HepG2 (cell line): ENCODE measurements at regions not wholly inside any gene's neighbourhood (a gene's known extent, or its start where the extent isn't known, plus 50 kb on each side); places are given as distances from the start of the nearest gene placed in this dataset.

Source experiments
- ATAC-seq: fragments of 200-7000 bp; cut with Tn5 transposase; 3 replicates; pipeline ENCODE4 v1.9.1; 2020; ENCODE audit warnings: mild to moderate bottlenecking, moderate library complexity
- BruUV-seq: library from RNA; stranded (reverse); fragments of 400-500 nt; replicated peaks from 2 replicates; lab custom pipeline; 2021; lab: Mats Ljungman, UMichigan
- CTCF ChIA-PET: fragments of 300-600 bp; formaldehyde crosslinking; extraction: SDS; loops from one replicate; lab custom pipeline; 2021; ENCODE audit warnings: low total read pairs, inconsistent platforms, low intra/inter-chr PET ratio; lab: Yijun Ruan, JAX
- POLR2A ChIA-PET: fragments of 350-600 bp; sonication (Branson Sonifier 250); formaldehyde crosslinking; loops from one replicate; lab custom pipeline; 2020; ENCODE audit warnings: antibody characterized with exemption, inconsistent platforms; lab: Yijun Ruan, JAX
- DNase-seq: peaks from one replicate; pipeline ENCODE4 v3.0.0-alpha.2; 2015; ENCODE audit warnings: low spot score
- FAIRE-seq: peaks from 3 replicates; lab custom pipeline; 2011; peaks lifted over from hg19 to GRCh38; lab: Jason Lieb, UNC
- H2AFZ ChIP-seq: one replicate; pipeline ENCODE4 v1.6.1; 2011; ENCODE audit warnings: low read length, inconsistent platforms
- H3K27ac ChIP-seq: fragments of 300-600 bp; 3 replicates; pipeline ENCODE4 v1.8.0; 2011; ENCODE audit warnings: mixed run types, mild to moderate bottlenecking, mixed read lengths, low read length, inconsistent platforms; ENCODE audit not compliant: insufficient read depth; ENCODE audit errors: extremely low read length
- H3K27me3 ChIP-seq, 2 experiments: fragments of 200-600 bp in 1 of 2; 2 replicates in 1 of 2; 3 replicates in 1 of 2; pipeline versions ENCODE4 v1.6.0 to v1.8.0; 2011; ENCODE audit warnings: low read length in 2 of 2, mild to moderate bottlenecking in 2 of 2, moderate library complexity in 2 of 2, inconsistent platforms in 1 of 2; ENCODE audit not compliant: insufficient read depth in 2 of 2, control insufficient read depth in 1 of 2
- H3K36me3 ChIP-seq, 2 experiments: fragments of 200-600 bp in 1 of 2; replicated peaks in 1 of 2; 2 replicates in 1 of 2; 3 replicates in 1 of 2; pipeline versions ENCODE4 v1.5.1 to v1.8.0; 2011; ENCODE audit warnings: low read length in 2 of 2, inconsistent platforms in 1 of 2; ENCODE audit not compliant: insufficient read depth in 2 of 2, control insufficient read depth in 1 of 2
- H3K4me1 ChIP-seq: 2 replicates; pipeline ENCODE4 v1.5.1; 2012; ENCODE audit warnings: low read length, inconsistent platforms; ENCODE audit not compliant: insufficient read depth
- H3K4me2 ChIP-seq: 2 replicates; pipeline ENCODE4 v1.6.0; 2011; ENCODE audit warnings: low read depth, low read length, inconsistent platforms
- H3K4me3 ChIP-seq, 3 experiments: fragments of 200-600 bp in 1 of 3; sonication (generic), shearing (Covaris generic) in 1 of 3; replicated peaks in 1 of 3; 2 replicates each; pipeline ENCODE4 v1.5.1; 2011 to 2016; ENCODE audit warnings: low read length in 3 of 3, inconsistent platforms in 2 of 3, low read depth in 2 of 3, mild to moderate bottlenecking in 2 of 3, control low read depth in 1 of 3, mixed read lengths in 1 of 3; ENCODE audit not compliant: insufficient read depth in 1 of 3
- H3K79me2 ChIP-seq: one replicate; pipeline ENCODE4 v1.6.1; 2011; ENCODE audit warnings: low read length, inconsistent platforms; ENCODE audit not compliant: insufficient read depth
- H3K9ac ChIP-seq: 2 replicates; pipeline ENCODE4 v1.6.0; 2011; ENCODE audit warnings: mild to moderate bottlenecking, low read depth, low read length, inconsistent platforms; ENCODE audit not compliant: insufficient read depth
- H3K9me3 ChIP-seq: 2 replicates; pipeline ENCODE4 v1.5.1; 2012; ENCODE audit warnings: mild to moderate bottlenecking, low read length
- H4K20me1 ChIP-seq: 2 replicates; pipeline ENCODE4 v1.6.0; 2011; ENCODE audit warnings: inconsistent platforms, mild to moderate bottlenecking, low read length, moderate library complexity; ENCODE audit not compliant: insufficient read depth
- GLI4 ChIP-seq: sonication (generic); formaldehyde crosslinking; IDR thresholded peaks from 2 replicates; pipeline ENCODE4 v1.5.1; 2020; ENCODE audit warnings: missing genetic modification reagents, mild to moderate bottlenecking, moderate library complexity, borderline replicate concordance
- ISX ChIP-seq: sonication (generic); formaldehyde crosslinking; conservative IDR thresholded peaks from 2 replicates; pipeline ENCODE4 v1.5.0; 2020; ENCODE audit warnings: missing genetic modification reagents
- KDM3A ChIP-seq: IDR thresholded peaks from 2 replicates; pipeline ENCODE4 v1.6.1; 2018; ENCODE audit warnings: low read depth, missing compliant biosample characterization
- MEIS1 ChIP-seq: sonication (generic); formaldehyde crosslinking; IDR thresholded peaks from 2 replicates; pipeline ENCODE4 v1.9.0; 2021; ENCODE audit warnings: mild to moderate bottlenecking, missing genetic modification reagents, moderate library complexity, borderline replicate concordance
- MXI1 ChIP-seq: IDR thresholded peaks from 3 replicates; pipeline ENCODE4 v1.6.1; 2012; ENCODE audit warnings: low read depth, low read length, inconsistent platforms, borderline replicate concordance
- PAWR ChIP-seq: sonication (generic); formaldehyde crosslinking; IDR thresholded peaks from 2 replicates; pipeline ENCODE4 v1.4.0; 2020; ENCODE audit warnings: missing genetic modification reagents, mild to moderate bottlenecking, borderline replicate concordance
- RELA ChIP-seq: sonication (generic); formaldehyde crosslinking; IDR thresholded peaks from 2 replicates; pipeline ENCODE4 v1.4.0; 2020; ENCODE audit warnings: missing genetic modification reagents
- SALL2 ChIP-seq: sonication (generic); formaldehyde crosslinking; IDR thresholded peaks from 2 replicates; pipeline ENCODE4 v1.8.1; 2023; ENCODE audit warnings: mild to moderate bottlenecking, missing genetic modification reagents, inconsistent platforms
- TBP ChIP-seq: sonication (generic); formaldehyde crosslinking; IDR thresholded peaks from 2 replicates; pipeline ENCODE4 v1.5.0; 2020; ENCODE audit warnings: missing genetic modification reagents
- ZNF17 ChIP-seq: sonication (generic); formaldehyde crosslinking; IDR thresholded peaks from 2 replicates; pipeline ENCODE4 v1.5.0; 2020; ENCODE audit warnings: mild to moderate bottlenecking, missing genetic modification reagents
- ZNF790 ChIP-seq: sonication (generic); formaldehyde crosslinking; IDR thresholded peaks from 2 replicates; pipeline ENCODE4 v1.8.0; 2022; ENCODE audit warnings: missing genetic modification reagents, mild to moderate bottlenecking, borderline replicate concordance
- WGBS: methylation state at CpG from one replicate; pipeline ENCODE4 v1.1.6; 2017; ENCODE audit warnings: low lambda C conversion rate; 5-methylcytosine and 5-hydroxymethylcytosine counted together
- in situ Hi-C: cut with HindIII; loops from 2 replicates; pipeline ENCODE4 v1.10.0; 2017; ENCODE audit warnings: low pct_unique_long_range_greater_than_20kb; ENCODE audit not compliant: extremely low pct_ligation_motif_present
- intact Hi-C: fragments of 100-400 bp; cut with micrococcal nuclease; formaldehyde crosslinking; loops from one replicate; pipeline ENCODE4 v1.10.0; 2022; ENCODE audit not compliant: unreplicated experiment
- TF ChIP-seq, protein P1 (sequence below): IDR thresholded peaks from 2 replicates; pipeline ENCODE4 v1.6.1; 2016; ENCODE audit warnings: missing compliant biosample characterization, missing genetic modification reagents, borderline replicate concordance
- TF ChIP-seq, protein P2 (sequence below): sonication (generic); formaldehyde crosslinking; IDR thresholded peaks from 2 replicates; pipeline ENCODE4 v1.5.0; 2020; ENCODE audit warnings: mild to moderate bottlenecking, missing genetic modification reagents
- TF ChIP-seq, protein P3 (sequence below): IDR thresholded peaks from 2 replicates; pipeline ENCODE4 v1.6.1; 2016; ENCODE audit warnings: missing compliant biosample characterization, missing genetic modification reagents, borderline replicate concordance

DNA sequence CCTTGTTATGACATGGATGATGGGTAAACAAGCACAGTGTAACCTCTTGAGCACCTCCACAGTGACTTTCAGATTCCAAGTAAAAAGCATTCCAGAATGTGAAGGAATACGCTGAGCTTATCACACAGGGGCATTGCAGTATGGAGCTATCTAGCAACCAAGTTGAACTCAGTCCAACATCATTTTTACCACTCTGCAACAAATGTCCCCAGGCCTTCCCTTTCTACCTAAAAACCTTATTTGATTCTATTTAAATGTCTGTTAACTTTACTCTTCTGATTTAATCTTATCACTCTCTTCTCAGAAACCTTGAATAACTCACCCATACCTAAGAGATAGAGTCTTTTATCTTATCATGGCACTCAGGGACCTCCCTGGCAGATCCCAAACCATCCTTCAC, 195.8 kb upstream of the CDYL start:
- ChIA-PET POLR2A (no interaction called here), CTCF (no interaction called here)
- Histone ChIP-seq H3K79me2 (no peaks in the 10 kb centered on the region), H3K36me3 (no peaks in the 10 kb centered on the region), H3K4me1 (no peaks in the 10 kb centered on the region), H3K9ac (no peak overlapping the region), H3K4me3 (no peak overlapping the region), H3K27me3 (peaks cover 0 to 42% of the 10 kb centered on the region in 2 experiments; a peak in 3 of 5 replicates), H3K27ac (no peak overlapping the region), H3K4me2 (no peak overlapping the region), H2AFZ (no peak overlapping the region), H4K20me1 (no peaks in the 10 kb centered on the region), H3K9me3 (no peaks in the 10 kb centered on the region)
- ATAC-seq (no peak), DNase-seq (no peak), FAIRE-seq (no peak)
- intact Hi-C loops = no loop called here
- 29% methylated on average over 1 of the region's 1 CpG for WGBS
- BruUV-seq = no TSS peak
- TF ChIP-seq, protein P1, sequence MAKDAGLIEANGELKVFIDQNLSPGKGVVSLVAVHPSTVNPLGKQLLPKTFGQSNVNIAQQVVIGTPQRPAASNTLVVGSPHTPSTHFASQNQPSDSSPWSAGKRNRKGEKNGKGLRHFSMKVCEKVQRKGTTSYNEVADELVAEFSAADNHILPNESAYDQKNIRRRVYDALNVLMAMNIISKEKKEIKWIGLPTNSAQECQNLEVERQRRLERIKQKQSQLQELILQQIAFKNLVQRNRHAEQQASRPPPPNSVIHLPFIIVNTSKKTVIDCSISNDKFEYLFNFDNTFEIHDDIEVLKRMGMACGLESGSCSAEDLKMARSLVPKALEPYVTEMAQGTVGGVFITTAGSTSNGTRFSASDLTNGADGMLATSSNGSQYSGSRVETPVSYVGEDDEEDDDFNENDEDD (CRISPR knock-in tag) = no peak
- TF ChIP-seq PAWR (CRISPR knock-in tag) (no peak), MXI1 (no peak), TBP (CRISPR knock-in tag) (no peak), ISX (CRISPR knock-in tag) (no peak), RELA (CRISPR knock-in tag) (no peak), KDM3A (CRISPR knock-in tag) (no peak), MEIS1 (CRISPR knock-in tag) (no peak), GLI4 (CRISPR knock-in tag) (no peak), SALL2 (no peak), ZNF17 (CRISPR knock-in tag) (no peak), ZNF790 (CRISPR knock-in tag) (no peak)
- TF ChIP-seq, protein P2, sequence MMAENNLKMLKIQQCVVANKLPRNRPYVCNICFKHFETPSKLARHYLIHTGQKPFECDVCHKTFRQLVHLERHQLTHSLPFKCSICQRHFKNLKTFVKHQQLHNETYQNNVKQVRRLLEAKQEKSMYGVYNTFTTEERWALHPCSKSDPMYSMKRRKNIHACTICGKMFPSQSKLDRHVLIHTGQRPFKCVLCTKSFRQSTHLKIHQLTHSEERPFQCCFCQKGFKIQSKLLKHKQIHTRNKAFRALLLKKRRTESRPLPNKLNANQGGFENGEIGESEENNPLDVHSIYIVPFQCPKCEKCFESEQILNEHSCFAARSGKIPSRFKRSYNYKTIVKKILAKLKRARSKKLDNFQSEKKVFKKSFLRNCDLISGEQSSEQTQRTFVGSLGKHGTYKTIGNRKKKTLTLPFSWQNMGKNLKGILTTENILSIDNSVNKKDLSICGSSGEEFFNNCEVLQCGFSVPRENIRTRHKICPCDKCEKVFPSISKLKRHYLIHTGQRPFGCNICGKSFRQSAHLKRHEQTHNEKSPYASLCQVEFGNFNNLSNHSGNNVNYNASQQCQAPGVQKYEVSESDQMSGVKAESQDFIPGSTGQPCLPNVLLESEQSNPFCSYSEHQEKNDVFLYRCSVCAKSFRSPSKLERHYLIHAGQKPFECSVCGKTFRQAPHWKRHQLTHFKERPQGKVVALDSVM = no peak
- TF ChIP-seq, protein P3, sequence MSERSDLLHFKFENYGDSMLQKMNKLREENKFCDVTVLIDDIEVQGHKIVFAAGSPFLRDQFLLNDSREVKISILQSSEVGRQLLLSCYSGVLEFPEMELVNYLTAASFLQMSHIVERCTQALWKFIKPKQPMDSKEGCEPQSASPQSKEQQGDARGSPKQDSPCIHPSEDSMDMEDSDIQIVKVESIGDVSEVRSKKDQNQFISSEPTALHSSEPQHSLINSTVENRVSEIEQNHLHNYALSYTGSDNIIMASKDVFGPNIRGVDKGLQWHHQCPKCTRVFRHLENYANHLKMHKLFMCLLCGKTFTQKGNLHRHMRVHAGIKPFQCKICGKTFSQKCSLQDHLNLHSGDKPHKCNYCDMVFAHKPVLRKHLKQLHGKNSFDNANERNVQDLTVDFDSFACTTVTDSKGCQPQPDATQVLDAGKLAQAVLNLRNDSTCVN (CRISPR knock-in tag) = no peak
- TF ChIP-seq, all 625 proteins: peak for 0
- in situ Hi-C loops = no loop called here
